IMR-90 (cell line): ENCODE measurements at regions not wholly inside any gene's neighbourhood (a gene's known extent, or its start where the extent isn't known, plus 50 kb on each side); places are given as distances from the start of the nearest gene placed in this dataset.

Source experiments
- ATAC-seq: fragments of 200-7000 bp; cut with Tn5 transposase; 2 replicates; pipeline ENCODE4 v1.9.1; 2020; ENCODE audit warnings: low read depth, mild to moderate bottlenecking, moderate library complexity
- BruUV-seq: library from RNA; stranded (reverse); fragments of 400-500 nt; replicated peaks from 2 replicates; lab custom pipeline; 2021; lab: Mats Ljungman, UMichigan
- CTCF ChIA-PET: fragments of 300-600 bp; formaldehyde crosslinking; extraction: SDS; loops from one replicate; lab custom pipeline; 2021; ENCODE audit warnings: antibody characterized with exemption; lab: Yijun Ruan, JAX
- POLR2A ChIA-PET: fragments of 300-600 bp; sonication (Branson Sonifier 250); formaldehyde crosslinking; loops from one replicate; lab custom pipeline; 2022; ENCODE audit warnings: antibody characterized with exemption; ENCODE audit not compliant: unreplicated experiment; lab: Charles Lee
- DNase-seq: peaks from one replicate; pipeline ENCODE4 v3.0.0; 2013
- H2AFZ ChIP-seq: replicated peaks from 2 replicates; pipeline ENCODE3; 2013; ENCODE audit warnings: low read length, mild to moderate bottlenecking; ENCODE audit not compliant: poor library complexity
- H2AK5ac ChIP-seq: 2 replicates; pipeline ENCODE4 v1.6.1; 2013; ENCODE audit warnings: low read depth, low read length, inconsistent platforms
- H2AK9ac ChIP-seq: replicated peaks from 2 replicates; pipeline ENCODE3; 2013; ENCODE audit warnings: mild to moderate bottlenecking, low read depth, low read length, moderate library complexity; ENCODE audit not compliant: poor library complexity
- H2BK120ac ChIP-seq: 2 replicates; pipeline ENCODE4 v1.6.1; 2013; ENCODE audit warnings: low read depth, low read length, inconsistent platforms
- H2BK15ac ChIP-seq: 3 replicates; pipeline ENCODE4 v1.6.1; 2013; ENCODE audit warnings: low read depth, low read length, inconsistent platforms
- H2BK20ac ChIP-seq: 2 replicates; pipeline ENCODE4 v1.6.1; 2013; ENCODE audit warnings: low read depth, mild to moderate bottlenecking, inconsistent platforms, low read length, moderate library complexity
- H2BK5ac ChIP-seq: 2 replicates; pipeline ENCODE4 v1.6.1; 2013; ENCODE audit warnings: mild to moderate bottlenecking, low read depth, low read length, inconsistent platforms; ENCODE audit not compliant: poor library complexity, severe bottlenecking
- H3K14ac ChIP-seq: replicated peaks from 2 replicates; pipeline ENCODE4 v1.6.1; 2013; ENCODE audit warnings: low read depth, low read length, inconsistent platforms
- H3K18ac ChIP-seq: 2 replicates; pipeline ENCODE4 v1.6.1; 2013; ENCODE audit warnings: low read depth, low read length, control low read depth
- H3K23ac ChIP-seq: 2 replicates; pipeline ENCODE4 v1.6.1; 2013; ENCODE audit warnings: low read depth, low read length, inconsistent platforms
- H3K27ac ChIP-seq: 2 replicates; pipeline ENCODE4 v1.5.1; 2013; ENCODE audit warnings: mild to moderate bottlenecking, control low read depth, low read length; ENCODE audit not compliant: insufficient read depth
- H3K27me3 ChIP-seq: 2 replicates; pipeline ENCODE4 v1.6.1; 2013; ENCODE audit warnings: low read length; ENCODE audit not compliant: control insufficient read depth, insufficient read depth
- H3K36me3 ChIP-seq: 2 replicates; pipeline ENCODE4 v1.6.1; 2013; ENCODE audit warnings: low read length, mixed read lengths; ENCODE audit not compliant: control insufficient read depth, insufficient read depth
- H3K4ac ChIP-seq: 2 replicates; pipeline ENCODE4 v1.6.1; 2013; ENCODE audit warnings: low read depth, low read length, inconsistent platforms
- H3K4me1 ChIP-seq: 2 replicates; pipeline ENCODE4 v1.6.1; 2013; ENCODE audit warnings: low read length, mixed read lengths; ENCODE audit not compliant: control insufficient read depth, insufficient read depth
- H3K4me2 ChIP-seq: 2 replicates; pipeline ENCODE4 v1.6.1; 2013; ENCODE audit warnings: low read depth, mild to moderate bottlenecking, control low read depth, low read length, moderate library complexity
- H3K4me3 ChIP-seq: 2 replicates; pipeline ENCODE4 v1.5.1; 2013; ENCODE audit warnings: low read depth, mild to moderate bottlenecking, control low read depth, low read length, moderate library complexity; ENCODE audit not compliant: insufficient read depth
- H3K56ac ChIP-seq: 2 replicates; pipeline ENCODE4 v1.6.1; 2013; ENCODE audit warnings: low read length, inconsistent platforms; ENCODE audit not compliant: insufficient read depth; ENCODE audit errors: extremely low read depth
- H3K79me1 ChIP-seq, 2 experiments: 2 replicates each; pipeline ENCODE4 v1.6.1; 2013; ENCODE audit warnings: low read length in 2 of 2, inconsistent platforms in 1 of 2, low read depth in 1 of 2
- H3K9ac ChIP-seq: 2 replicates; pipeline ENCODE4 v1.6.1; 2013; ENCODE audit warnings: low read depth, low read length, control low read depth
- H3K9me1 ChIP-seq: 2 replicates; pipeline ENCODE4 v1.6.1; 2013; ENCODE audit warnings: low read length, inconsistent platforms; ENCODE audit not compliant: insufficient read depth
- H3K9me3 ChIP-seq: 2 replicates; pipeline ENCODE4 v1.6.1; 2013; ENCODE audit warnings: low read length; ENCODE audit not compliant: control insufficient read depth, insufficient read depth
- H4K20me1 ChIP-seq: 2 replicates; pipeline ENCODE4 v1.6.1; 2013; ENCODE audit warnings: low read length, inconsistent platforms; ENCODE audit not compliant: insufficient read depth
- H4K5ac ChIP-seq: 2 replicates; pipeline ENCODE4 v1.6.1; 2013; ENCODE audit warnings: mild to moderate bottlenecking, low read depth, low read length, control low read depth
- H4K8ac ChIP-seq, 2 experiments: 2 replicates each; pipeline ENCODE4 v1.6.1; 2013; ENCODE audit warnings: low read depth in 2 of 2, low read length in 2 of 2, control low read depth in 1 of 2, inconsistent platforms in 1 of 2
- H4K91ac ChIP-seq: 2 replicates; pipeline ENCODE4 v1.6.1; 2013; ENCODE audit warnings: low read depth, low read length, inconsistent platforms; ENCODE audit not compliant: insufficient read depth
- CTCF ChIP-seq: conservative IDR thresholded peaks from 2 replicates; pipeline ENCODE4 v1.5.1; 2012; ENCODE audit warnings: mild to moderate bottlenecking, low read depth, low read length, improper control_type of control experiment
- MXI1 ChIP-seq: IDR thresholded peaks from 2 replicates; pipeline ENCODE4 v1.6.1; 2012; ENCODE audit warnings: low read depth, mild to moderate bottlenecking, low read length, moderate library complexity, borderline replicate concordance
- NFE2L2 ChIP-seq: fragments of 150-350 bp; IDR thresholded peaks from 2 replicates; pipeline ENCODE4 v1.6.1; 2016; ENCODE audit warnings: low read depth, mild to moderate bottlenecking, low read length
- POLR2A ChIP-seq: IDR thresholded peaks from 2 replicates; pipeline ENCODE4 v1.6.1; 2012; ENCODE audit warnings: mild to moderate bottlenecking, low read depth, low read length
- RAD21 ChIP-seq: IDR thresholded peaks from 2 replicates; pipeline ENCODE4 v1.6.1; 2012; ENCODE audit warnings: low read length, improper control_type of control experiment
- WGBS, 2 experiments: methylation state at CpG; one replicate each; pipeline versions ENCODE4 v1.1.5 to v1.1.7; 2013; ENCODE audit warnings: missing lambda C conversion rate in 2 of 2; ENCODE audit not compliant: insufficient read length in 1 of 2; ENCODE audit errors: extremely low coverage in 2 of 2; 5-methylcytosine and 5-hydroxymethylcytosine counted together
- dilution Hi-C: fragments of 300-500 bp; cut with HindIII; formaldehyde crosslinking; loops from one replicate; pipeline ENCODE4 v1.14.3; 2018; ENCODE audit warnings: low sequenced_read_pairs; ENCODE audit not compliant: unreplicated experiment
- in situ Hi-C: fragments of 300-500 bp; cut with MboI; formaldehyde crosslinking; loops from 3 replicates; pipeline ENCODE4 v1.14.3; 2019; ENCODE audit warnings: low sequenced_read_pairs, inconsistent platforms, mixed read lengths
- intact Hi-C: fragments of 100-400 bp; cut with micrococcal nuclease; formaldehyde crosslinking; loops from 2 replicates; pipeline ENCODE4 v1.10.0; 2022

- no CpG with 5 or more reads among the region's 5 CpGs for WGBS, 2 experiments
- H4K8ac ChIP-seq: no peak overlapping the region
- H2BK15ac ChIP-seq: no peak overlapping the region
- no peak overlapping the region for H3K4ac ChIP-seq
- no TSS peak for BruUV-seq
- no peak overlapping the region for H4K91ac ChIP-seq
- H3K79me1 ChIP-seq: no peaks in the 10 kb centered on the region
- no peak overlapping the region for H2AFZ ChIP-seq
- H3K4me2 ChIP-seq: no peak overlapping the region
- in situ Hi-C loops: no loop called here
- H2AK9ac ChIP-seq: no peak overlapping the region
- H3K9ac ChIP-seq: no peak overlapping the region
- intact Hi-C loops: loop anchor here (2.0 to 5.0 kb wide), 2 partner anchors 681 to 949 kb away; no protein-coding TSS in a partner anchor
- no peak overlapping the region for H2AK5ac ChIP-seq
- no peaks in the 10 kb centered on the region for H3K27me3 ChIP-seq
- H3K56ac ChIP-seq: no peak overlapping the region
- H2BK5ac ChIP-seq: no peak overlapping the region
- H3K4me3 ChIP-seq: no peak overlapping the region
- no peaks in the 10 kb centered on the region for H3K9me1 ChIP-seq
- CTCF ChIA-PET: interaction anchor here (1.0 kb wide), 1 partner anchor 85 kb away, joined by 3 read pairs; no protein-coding TSS in a partner anchor
- dilution Hi-C loops: no loop called here
- no peaks in the 10 kb centered on the region for H3K9me3 ChIP-seq
- no peaks in the 10 kb centered on the region for H3K4me1 ChIP-seq
- no peak overlapping the region for H2BK20ac ChIP-seq
- TF ChIP-seq CTCF (no peak), POLR2A (no peak), RAD21 (no peak), MXI1 (no peak), NFE2L2 (no peak)
- no peak overlapping the region for H3K23ac ChIP-seq
- no peak overlapping the region for H3K18ac ChIP-seq
- H3K14ac ChIP-seq: no peak overlapping the region
- no peaks in the 10 kb centered on the region for H4K20me1 ChIP-seq
- no peak overlapping the region for H3K27ac ChIP-seq
- POLR2A ChIA-PET: no interaction called here
- no peak overlapping the region for H2BK120ac ChIP-seq
- H3K36me3 ChIP-seq: no peaks in the 10 kb centered on the region
- no peak for DNase-seq
- H4K5ac ChIP-seq: no peak overlapping the region
- ATAC-seq: no peak
Measured at GRCh38 chr5:129853588-129853987, 50.7 kb upstream of the CHSY3 start.
